Cardiac fibroblast (primary cell): ENCODE measurements at regions not wholly inside any gene's neighbourhood (a gene's known extent, or its start where the extent isn't known, plus 50 kb on each side); places are given as distances from the start of the nearest gene placed in this dataset.

Source experiments
- DNase-seq, 2 donors: peaks; one replicate each; pipeline versions ENCODE4 v3.0.0 to v3.0.0-alpha.2; 2010; ENCODE audit warnings: low read depth in 2 of 2
- H3K4me3 ChIP-seq, 2 donors: replicated peaks in 1 of 2; 1 replicate in 1 of 2; 2 replicates in 1 of 2; pipeline ENCODE4 v1.5.1; 2011; ENCODE audit warnings: low read depth in 2 of 2, low read length in 2 of 2, mild to moderate bottlenecking in 2 of 2, moderate library complexity in 1 of 2
- CTCF ChIP-seq: IDR thresholded peaks from one replicate; pipeline ENCODE4 v1.5.1; 2011; ENCODE audit warnings: low read depth, mild to moderate bottlenecking, low read length, inconsistent platforms

- no peak overlapping the region for H3K4me3 ChIP-seq
- DNase-seq, result no peak
- TF ChIP-seq CTCF, result no peak
Measured at GRCh38 chr14:101185946-101186345, 282.4 kb upstream of the RTL1 start.

- H3K4me3 ChIP-seq, result no peak overlapping the region
- no peak for TF ChIP-seq CTCF
- DNase-seq, result no peak
Measured at GRCh38 chr14:101186544-101186943, 283.0 kb upstream of the RTL1 start.

DNA sequence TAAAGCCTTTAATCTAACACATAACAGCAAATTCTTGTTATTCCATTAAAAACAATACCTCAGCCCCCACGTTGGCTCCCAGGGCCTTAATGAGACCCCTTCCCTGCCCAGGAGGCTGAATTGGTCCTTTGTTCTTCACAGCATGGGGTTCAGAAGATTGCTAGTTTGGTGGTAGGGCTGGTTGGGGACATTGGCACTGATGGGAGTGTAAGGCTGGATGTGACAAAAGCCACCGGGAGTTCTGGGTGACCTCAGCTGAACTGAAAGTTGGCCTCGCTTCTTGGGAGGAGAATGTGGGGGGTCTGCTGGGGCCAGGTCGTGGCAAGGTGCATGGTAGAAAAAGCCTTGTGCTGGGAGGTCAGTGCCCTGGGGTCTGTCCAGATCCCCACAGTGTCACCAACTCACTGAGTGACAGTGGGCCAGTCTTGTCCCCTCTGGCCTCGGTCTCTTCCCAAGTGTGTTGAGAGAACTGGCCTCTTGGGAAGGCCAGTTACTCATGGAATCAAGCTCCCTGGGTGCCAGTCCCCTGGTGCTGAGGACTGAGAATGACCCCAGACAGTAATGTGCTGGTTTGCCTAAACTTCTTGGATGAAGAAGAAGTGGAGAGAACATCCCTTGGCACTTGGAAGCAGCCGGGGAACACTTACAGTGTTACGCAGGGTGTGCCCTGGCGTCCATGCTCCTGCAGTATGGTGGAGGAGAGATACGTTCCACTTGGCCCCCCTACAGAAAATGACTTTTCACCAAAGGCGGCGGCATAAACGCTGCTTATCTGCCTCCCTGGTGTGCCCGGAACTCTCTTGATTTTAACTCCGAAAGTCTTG lies 283.7 kb upstream of the RTL1 start:
- no peak overlapping the region for H3K4me3 ChIP-seq
- no peak for DNase-seq
- no peak for TF ChIP-seq CTCF

DNA sequence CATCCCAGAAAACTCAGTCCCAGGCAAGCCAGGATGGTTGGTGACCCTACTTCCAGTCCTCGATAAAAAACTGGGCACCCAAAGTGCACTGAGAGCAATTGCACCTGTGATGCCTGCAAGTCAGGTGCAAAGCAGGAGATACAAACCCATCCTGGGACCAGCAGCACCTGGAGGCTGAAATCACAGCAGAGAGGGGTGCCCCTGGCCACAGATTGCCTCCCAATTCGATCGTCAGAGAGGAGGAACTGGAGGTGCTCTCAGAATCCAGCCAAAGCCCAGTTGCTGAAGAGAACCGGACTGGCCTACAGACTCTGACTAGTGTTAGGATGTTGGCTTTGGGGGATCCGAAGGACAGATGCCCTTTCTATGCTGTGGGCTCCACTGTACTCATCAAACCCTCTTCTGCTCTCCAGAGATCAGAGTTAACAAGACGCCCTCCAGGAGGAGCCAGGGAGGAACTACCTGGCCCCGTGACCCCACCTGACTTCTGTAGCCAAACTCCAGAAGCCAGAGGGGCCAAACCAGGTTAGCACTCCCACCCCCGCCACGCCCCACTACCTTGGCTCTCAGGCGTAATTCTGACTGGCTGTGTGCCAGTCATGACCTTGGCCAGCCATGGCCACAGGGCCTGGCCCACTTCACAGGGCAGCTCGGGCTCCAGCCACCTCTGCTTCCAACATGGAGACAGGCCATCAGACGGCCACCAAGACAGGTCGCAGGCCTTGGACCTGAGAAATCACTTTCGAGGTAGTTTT lies 284.5 kb upstream of the RTL1 start:
- no peak for TF ChIP-seq CTCF
- no peak overlapping the region for H3K4me3 ChIP-seq
- DNase-seq, result no peak

GRCh38 chr14:101188571-101188915 lies 285.0 kb upstream of the RTL1 start:
- no peak for DNase-seq
- no peak for TF ChIP-seq CTCF
- no peak overlapping the region for H3K4me3 ChIP-seq

- no peak overlapping the region for H3K4me3 ChIP-seq
- DNase-seq, result no peak
- TF ChIP-seq CTCF, result no peak
Measured at GRCh38 chr14:101189266-101189665, 285.7 kb upstream of the RTL1 start.
